Mucosa of descending colon (tissue), 3 donors: ENCODE measurements at regions not wholly inside any gene's neighbourhood (a gene's known extent, or its start where the extent isn't known, plus 50 kb on each side); places are given as distances from the start of the nearest gene placed in this dataset.

Experiments
- ATAC-seq: fragments of 200-7000 bp; cut with Tn5 transposase; one replicate; pipeline ENCODE4 v1.9.1; 2020; ENCODE audit warnings: mild to moderate bottlenecking, moderate library complexity
- DNase-seq, 3 donors: peaks; one replicate each; pipeline ENCODE4 v3.0.0-alpha.2; 2020
- H3K36me3 ChIP-seq: fragments of 200-600 bp; one replicate; pipeline ENCODE4 v1.8.0; 2021; ENCODE audit warnings: low read depth, mild to moderate bottlenecking
- H3K4me1 ChIP-seq: fragments of 200-600 bp; one replicate; pipeline ENCODE4 v1.8.0; 2021; ENCODE audit warnings: low read depth, mild to moderate bottlenecking
- H3K4me3 ChIP-seq: fragments of 200-600 bp; one replicate; pipeline ENCODE4 v1.8.0; 2021; ENCODE audit warnings: mild to moderate bottlenecking
- H3K9me3 ChIP-seq: fragments of 200-600 bp; one replicate; pipeline ENCODE4 v1.8.0; 2021; ENCODE audit warnings: mild to moderate bottlenecking
- CTCF ChIP-seq: fragments of 200-600 bp; IDR thresholded peaks from one replicate; pipeline ENCODE4 v1.8.0; 2022; ENCODE audit warnings: antibody characterized with exemption, mild to moderate bottlenecking
- intact Hi-C, 2 donors: fragments of 100-400 bp; cut with DNase I in 1 of 2; cut with micrococcal nuclease in 1 of 2; formaldehyde crosslinking; loops; one replicate each; pipeline versions ENCODE4 v1.11.0 to v1.11.1; 2022; cut with DNase I, micrococcal nuclease
- donor health status: DM: no; HTN: no; CAD: no; lungs with moderate emphysema.
- donor health status: DM: no; HTN: no; CAD: no.
- donor health status: DM: no; HTN: yes; CAD: no.

- intact Hi-C loops = no loop called here
- no peak for TF ChIP-seq CTCF
- H3K4me1 ChIP-seq = no peaks in the 10 kb centered on the region
- DNase-seq = no peak
- H3K9me3 ChIP-seq = peaks cover 8% of the 10 kb centered on the region
- H3K36me3 ChIP-seq = no peaks in the 10 kb centered on the region
- no peak overlapping the region for H3K4me3 ChIP-seq
- no peak for ATAC-seq
Measured at GRCh38 chr17:79671085-79671694, 59.6 kb upstream of the ENPP7 start.

- no peak for DNase-seq
- H3K4me3 ChIP-seq = no peak overlapping the region
- no peaks in the 10 kb centered on the region for H3K4me1 ChIP-seq
- no peak for TF ChIP-seq CTCF
- H3K36me3 ChIP-seq = no peaks in the 10 kb centered on the region
- intact Hi-C loops = no loop called here
- H3K9me3 ChIP-seq = peaks cover 8% of the 10 kb centered on the region
- ATAC-seq = no peak
Measured at GRCh38 chr17:79670537-79671084, 59.8 kb upstream of the RBFOX3 start.

GRCh38 chr17:79669861-79670260 lies 59.0 kb upstream of the RBFOX3 start:
- H3K9me3 ChIP-seq = peaks cover 8% of the 10 kb centered on the region
- no peaks in the 10 kb centered on the region for H3K4me1 ChIP-seq
- TF ChIP-seq CTCF = no peak
- no peaks in the 10 kb centered on the region for H3K36me3 ChIP-seq
- DNase-seq (no peak), ATAC-seq (no peak)
- H3K4me3 ChIP-seq = no peak overlapping the region
- intact Hi-C loops = no loop called here

- no peak for DNase-seq
- no peaks in the 10 kb centered on the region for H3K36me3 ChIP-seq
- TF ChIP-seq CTCF = no peak
- no peak overlapping the region for H3K4me3 ChIP-seq
- peaks cover 4% of the 10 kb centered on the region for H3K9me3 ChIP-seq
- no peak for ATAC-seq
- intact Hi-C loops = no loop called here
- no peaks in the 10 kb centered on the region for H3K4me1 ChIP-seq
Measured at GRCh38 chr17:79668344-79669250, 57.7 kb upstream of the RBFOX3 start.

- H3K4me3 ChIP-seq = no peak overlapping the region
- DNase-seq (no peak), ATAC-seq (no peak)
- TF ChIP-seq CTCF = no peak
- no peaks in the 10 kb centered on the region for H3K4me1 ChIP-seq
- H3K36me3 ChIP-seq = no peaks in the 10 kb centered on the region
- intact Hi-C loops = no loop called here
- H3K9me3 ChIP-seq = no peaks in the 10 kb centered on the region
Measured at GRCh38 chr17:79667746-79668145, 56.9 kb upstream of the RBFOX3 start.
